Hepatocyte (in vitro differentiated cells): ENCODE measurements at regions not wholly inside any gene's neighbourhood (a gene's known extent, or its start where the extent isn't known, plus 50 kb on each side); places are given as distances from the start of the nearest gene placed in this dataset.

Source experiments
- EZH2phosphoT487 ChIP-seq: fragments of 200-600 bp; sonication (generic); IDR thresholded peaks from one replicate; pipeline ENCODE4 v1.6.1; 2018; ENCODE audit warnings: antibody characterized with exemption, mild to moderate bottlenecking, low read depth, moderate library complexity; ENCODE audit not compliant: unreplicated experiment, severe bottlenecking
- TF ChIP-seq, protein P1 (sequence below): fragments of 200-600 bp; sonication (generic); IDR thresholded peaks from 2 replicates; pipeline ENCODE4 v1.5.1; 2016; ENCODE audit warnings: antibody characterized with exemption, mild to moderate bottlenecking; ENCODE audit not compliant: poor library complexity

DNA sequence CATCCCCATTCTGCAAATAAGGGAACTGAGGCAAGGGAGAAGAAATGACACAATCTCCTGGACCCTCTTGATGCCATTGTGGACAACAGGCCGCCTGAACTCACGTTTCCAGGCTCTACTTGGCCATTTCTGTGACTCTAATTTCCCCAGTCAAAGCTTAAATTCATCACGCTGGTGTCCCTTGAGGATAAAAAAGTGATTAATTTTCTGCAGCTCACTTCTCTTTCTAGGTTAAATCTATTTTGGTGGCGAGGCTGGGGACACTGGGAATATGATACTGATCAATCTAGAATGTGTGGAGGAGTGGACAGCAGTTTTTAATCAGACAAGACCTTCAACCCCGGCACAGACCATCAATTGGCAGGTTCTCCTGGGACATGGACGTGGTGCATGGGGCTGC lies 168.2 kb upstream of the SULF2 start:
- no peak for TF ChIP-seq EZH2phosphoT487
- TF ChIP-seq, protein P1, sequence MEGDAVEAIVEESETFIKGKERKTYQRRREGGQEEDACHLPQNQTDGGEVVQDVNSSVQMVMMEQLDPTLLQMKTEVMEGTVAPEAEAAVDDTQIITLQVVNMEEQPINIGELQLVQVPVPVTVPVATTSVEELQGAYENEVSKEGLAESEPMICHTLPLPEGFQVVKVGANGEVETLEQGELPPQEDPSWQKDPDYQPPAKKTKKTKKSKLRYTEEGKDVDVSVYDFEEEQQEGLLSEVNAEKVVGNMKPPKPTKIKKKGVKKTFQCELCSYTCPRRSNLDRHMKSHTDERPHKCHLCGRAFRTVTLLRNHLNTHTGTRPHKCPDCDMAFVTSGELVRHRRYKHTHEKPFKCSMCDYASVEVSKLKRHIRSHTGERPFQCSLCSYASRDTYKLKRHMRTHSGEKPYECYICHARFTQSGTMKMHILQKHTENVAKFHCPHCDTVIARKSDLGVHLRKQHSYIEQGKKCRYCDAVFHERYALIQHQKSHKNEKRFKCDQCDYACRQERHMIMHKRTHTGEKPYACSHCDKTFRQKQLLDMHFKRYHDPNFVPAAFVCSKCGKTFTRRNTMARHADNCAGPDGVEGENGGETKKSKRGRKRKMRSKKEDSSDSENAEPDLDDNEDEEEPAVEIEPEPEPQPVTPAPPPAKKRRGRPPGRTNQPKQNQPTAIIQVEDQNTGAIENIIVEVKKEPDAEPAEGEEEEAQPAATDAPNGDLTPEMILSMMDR, result no peak
